OCI-LY3 (cell line): ENCODE measurements at regions not wholly inside any gene's neighbourhood (a gene's known extent, or its start where the extent isn't known, plus 50 kb on each side); places are given as distances from the start of the nearest gene placed in this dataset.

Experiments
- H2AFZ ChIP-seq: fragments of 200-600, 300-600 bp; shearing (Covaris generic); 2 replicates; pipeline ENCODE4 v1.6.0; 2014; ENCODE audit warnings: antibody characterized with exemption, low read depth, low read length
- H3K27ac ChIP-seq: fragments of 200-600, 300-600 bp; sonication (generic); 2 replicates; pipeline ENCODE4 v1.5.1; 2014; ENCODE audit warnings: mild to moderate bottlenecking, low read length, moderate library complexity, mixed read lengths
- H3K27me3 ChIP-seq: fragments of 200-600, 300-600 bp; sonication (generic); 2 replicates; pipeline ENCODE4 v1.6.1; 2014; ENCODE audit warnings: low read depth, low read length, mixed read lengths
- H3K36me3 ChIP-seq: fragments of 200-600, 300-600 bp; sonication (generic); replicated peaks from 2 replicates; pipeline ENCODE3; 2014; ENCODE audit warnings: low read depth, low read length, mixed read lengths
- H3K4me1 ChIP-seq: fragments of 300-600, 200-600 bp; sonication (generic); 2 replicates; pipeline ENCODE4 v1.6.1; 2014; ENCODE audit warnings: low read length, mixed read lengths
- H3K4me2 ChIP-seq: fragments of 200-600, 300-600 bp; sonication (generic); 2 replicates; pipeline ENCODE4 v1.6.1; 2014; ENCODE audit warnings: low read length, mixed read lengths
- H3K4me3 ChIP-seq: fragments of 300-600, 200-600 bp; sonication (generic); 2 replicates; pipeline ENCODE4 v1.5.1; 2014; ENCODE audit warnings: antibody characterized with exemption, mild to moderate bottlenecking, low read length, moderate library complexity
- H3K79me2 ChIP-seq: fragments of 300-600, 200-600 bp; shearing (Covaris generic); 2 replicates; pipeline ENCODE4 v1.6.1; 2014; ENCODE audit warnings: mild to moderate bottlenecking, low read length, mixed read lengths
- H3K9ac ChIP-seq: fragments of 300-600, 200-600 bp; shearing (Covaris generic); 2 replicates; pipeline ENCODE4 v1.6.0; 2014; ENCODE audit warnings: mild to moderate bottlenecking, low read length, moderate library complexity
- H3K9me3 ChIP-seq: fragments of 200-600, 300-600 bp; shearing (Covaris generic); 2 replicates; pipeline ENCODE4 v1.6.1; 2014; ENCODE audit warnings: low read length, mixed read lengths; ENCODE audit not compliant: insufficient read depth
- H4K20me1 ChIP-seq: fragments of 200-600, 300-600 bp; sonication (generic); 2 replicates; pipeline ENCODE4 v1.6.1; 2016; ENCODE audit warnings: low read length, mixed read lengths; ENCODE audit not compliant: insufficient read depth
- CTCF ChIP-seq: fragments of 200-600, 300-600 bp; sonication (generic); IDR thresholded peaks from 2 replicates; pipeline ENCODE4 v1.5.1; 2014; ENCODE audit warnings: antibody characterized with exemption, low read length, low read depth
- EZH2phosphoT487 ChIP-seq: fragments of 200-600 bp; shearing (Covaris generic); IDR thresholded peaks from 2 replicates; pipeline ENCODE4 v1.6.1; 2018; ENCODE audit warnings: antibody characterized with exemption, mixed run types, low read depth

- no peaks in the 10 kb centered on the region for H3K27me3 ChIP-seq
- no peak for TF ChIP-seq CTCF
- no peak for TF ChIP-seq EZH2phosphoT487
- no peaks in the 10 kb centered on the region; the same call in 1 of the 2 replicates for H3K9me3 ChIP-seq
- H2AFZ ChIP-seq, result no peak overlapping the region
- no peak overlapping the region for H3K9ac ChIP-seq
- no peaks in the 10 kb centered on the region for H3K79me2 ChIP-seq
- no peaks in the 10 kb centered on the region for H3K36me3 ChIP-seq
- H3K4me3 ChIP-seq, result no peak overlapping the region
- H3K4me2 ChIP-seq, result no peak overlapping the region
- no peaks in the 10 kb centered on the region for H4K20me1 ChIP-seq
- no peaks in the 10 kb centered on the region for H3K4me1 ChIP-seq
- H3K27ac ChIP-seq, result no peak overlapping the region
These were observed 141.5 kb upstream of the MPHOSPH6 start for GRCh38 chr16:82311528-82311927.

GRCh38 chr16:82302042-82302727 is 132.2 kb upstream of the MPHOSPH6 start:
- no peak overlapping the region for H2AFZ ChIP-seq
- no peaks in the 10 kb centered on the region; the same call in none of the 2 replicates for H3K27me3 ChIP-seq
- no peaks in the 10 kb centered on the region for H4K20me1 ChIP-seq
- no peak overlapping the region for H3K4me2 ChIP-seq
- H3K4me3 ChIP-seq, result no peak overlapping the region
- TF ChIP-seq CTCF (no peak), EZH2phosphoT487 (no peak)
- H3K4me1 ChIP-seq, result no peaks in the 10 kb centered on the region
- no peaks in the 10 kb centered on the region for H3K79me2 ChIP-seq
- no peak overlapping the region for H3K9ac ChIP-seq
- no peaks in the 10 kb centered on the region for H3K36me3 ChIP-seq
- no peak overlapping the region for H3K27ac ChIP-seq
- no peaks in the 10 kb centered on the region for H3K9me3 ChIP-seq

GRCh38 chr16:82301146-82301755 is 131.2 kb upstream of the MPHOSPH6 start:
- Histone ChIP-seq H3K27ac (no peak overlapping the region), H3K4me2 (no peak overlapping the region), H2AFZ (no peak overlapping the region), H3K9me3 (no peaks in the 10 kb centered on the region), H3K4me3 (no peak overlapping the region), H4K20me1 (no peaks in the 10 kb centered on the region), H3K4me1 (no peaks in the 10 kb centered on the region), H3K9ac (no peak overlapping the region), H3K79me2 (no peaks in the 10 kb centered on the region), H3K36me3 (no peaks in the 10 kb centered on the region), H3K27me3 (no peaks in the 10 kb centered on the region; the same call in none of the 2 replicates)
- TF ChIP-seq EZH2phosphoT487, result no peak
- TF ChIP-seq CTCF, result no peak

- H3K36me3 ChIP-seq, result no peaks in the 10 kb centered on the region
- no peak overlapping the region for H3K4me3 ChIP-seq
- no peaks in the 10 kb centered on the region; the same call in none of the 2 replicates for H3K27me3 ChIP-seq
- TF ChIP-seq CTCF, result no peak
- no peak for TF ChIP-seq EZH2phosphoT487
- H4K20me1 ChIP-seq, result no peaks in the 10 kb centered on the region
- H3K27ac ChIP-seq, result no peak overlapping the region
- no peak overlapping the region for H3K9ac ChIP-seq
- no peaks in the 10 kb centered on the region for H3K9me3 ChIP-seq
- no peak overlapping the region for H3K4me2 ChIP-seq
- H2AFZ ChIP-seq, result no peak overlapping the region
- H3K4me1 ChIP-seq, result no peaks in the 10 kb centered on the region
- H3K79me2 ChIP-seq, result no peaks in the 10 kb centered on the region
These were observed 130.4 kb upstream of the MPHOSPH6 start for GRCh38 chr16:82300374-82300951.
